ENCODE measurements at regions not wholly inside any gene's neighbourhood (a gene's known extent, or its start where the extent isn't known, plus 50 kb on each side); places are given as distances from the start of the nearest gene placed in this dataset.
"Not testable (repeated sequence)": the region's sequence is repeated elsewhere in the genome, so short reads cannot be mapped to it uniquely, and the experiment has no call there.

DNA sequence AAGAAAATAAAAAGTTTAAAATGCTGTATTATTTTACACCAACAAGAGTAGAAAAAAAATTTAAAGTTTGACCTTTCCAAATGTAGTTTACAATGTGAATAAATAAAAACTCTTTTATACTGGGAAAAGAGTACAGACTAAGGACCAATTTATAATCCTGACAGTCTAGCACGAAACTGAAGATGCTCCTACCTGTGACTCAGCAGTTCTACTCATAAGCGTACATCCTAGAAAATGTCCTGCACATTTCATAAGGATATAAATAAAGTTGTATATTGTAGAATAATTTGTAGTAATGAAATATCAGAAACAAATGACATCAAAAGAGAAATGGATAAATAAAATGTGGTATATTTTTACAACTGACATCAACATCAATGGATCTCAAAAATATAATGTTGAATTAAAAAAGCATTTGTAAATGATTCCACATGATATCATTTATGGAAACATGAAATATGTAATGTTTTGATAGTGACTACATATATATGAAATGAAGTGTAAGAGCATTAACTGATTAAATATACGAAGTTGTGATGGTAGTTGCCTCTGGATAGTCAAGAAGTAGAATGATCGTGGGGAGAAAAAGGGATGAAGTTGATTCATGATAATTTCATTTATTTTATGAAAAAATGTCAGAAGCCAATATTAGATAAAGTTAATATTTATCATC is 161.3 kb upstream of the CBLB start:
- DNase-seq, result no peak

DNA sequence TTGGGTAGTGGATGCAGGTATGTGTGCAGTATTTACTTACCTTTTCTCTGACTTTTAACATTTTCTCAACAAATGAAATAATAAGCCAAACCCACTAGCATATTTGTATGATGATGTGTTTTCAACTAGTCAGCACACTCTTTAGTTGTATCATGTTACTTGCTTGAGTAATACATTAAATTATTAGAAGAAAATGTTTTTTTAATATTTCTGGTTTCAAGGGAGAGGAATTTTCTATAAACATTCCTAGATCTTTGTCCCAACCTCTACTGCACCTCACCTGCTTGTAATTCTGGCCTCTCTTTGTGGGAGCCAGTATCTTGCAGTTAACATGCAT is 161.8 kb upstream of the CBLB start:
- DNase-seq, result no peak

DNA sequence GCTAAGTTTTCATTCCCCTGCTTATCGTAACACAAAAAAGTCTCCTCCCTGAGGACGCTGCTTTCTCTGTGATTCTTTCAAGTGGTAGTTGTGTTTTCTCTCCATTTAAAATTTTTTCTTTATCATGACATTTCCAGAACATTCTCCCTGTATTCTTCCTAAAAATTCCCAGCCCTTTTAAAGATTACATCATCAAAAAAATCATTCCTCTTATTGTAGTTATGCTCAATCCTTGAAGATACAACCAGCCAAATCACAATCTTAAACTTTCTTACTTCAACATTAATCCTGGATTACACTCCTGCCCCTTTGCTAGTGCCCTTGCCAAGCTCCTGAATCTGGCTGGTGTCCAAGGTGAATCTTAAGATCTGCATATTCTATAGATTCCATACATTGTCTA is 163.7 kb upstream of the CBLB start:
- no peak for DNase-seq

DNA sequence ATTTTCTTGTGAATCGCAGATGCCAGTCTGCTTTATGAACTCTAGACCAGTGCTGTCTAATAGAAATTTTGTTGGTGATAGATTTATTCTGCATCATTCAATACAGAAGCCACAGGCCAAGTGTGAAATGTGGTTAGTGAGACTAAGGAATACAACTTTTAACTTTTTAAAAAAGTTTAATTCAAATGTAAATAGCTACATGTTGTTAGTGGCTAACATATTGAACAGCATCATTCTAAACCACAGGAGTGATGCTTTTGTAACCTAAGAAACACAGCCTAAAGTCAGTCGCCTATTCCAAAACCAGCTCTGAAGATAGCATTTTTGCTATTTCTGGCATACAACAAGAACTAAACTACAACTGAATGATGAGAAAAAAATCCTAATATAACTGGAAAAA is 164.8 kb upstream of the CBLB start:
- no peak for DNase-seq

DNA sequence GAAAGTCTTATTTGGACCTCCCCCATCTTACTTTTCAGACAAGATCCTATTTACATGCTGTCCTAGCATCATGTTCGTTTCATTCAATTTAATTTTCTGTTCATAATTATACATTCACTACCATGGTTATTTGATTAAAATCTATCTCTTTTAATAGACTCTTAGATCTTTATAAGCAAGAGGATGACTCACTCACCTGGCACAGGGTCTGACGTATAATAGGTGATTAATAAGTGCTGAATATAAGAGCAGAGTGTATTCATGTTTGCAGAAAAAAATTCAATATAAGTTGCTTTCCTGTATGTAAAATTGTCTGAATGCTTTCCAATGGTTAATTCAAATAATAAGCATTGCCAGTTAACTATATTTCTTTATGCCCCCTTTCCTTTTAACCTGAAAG is 165.5 kb upstream of the CBLB start:
- no peak for DNase-seq

DNA sequence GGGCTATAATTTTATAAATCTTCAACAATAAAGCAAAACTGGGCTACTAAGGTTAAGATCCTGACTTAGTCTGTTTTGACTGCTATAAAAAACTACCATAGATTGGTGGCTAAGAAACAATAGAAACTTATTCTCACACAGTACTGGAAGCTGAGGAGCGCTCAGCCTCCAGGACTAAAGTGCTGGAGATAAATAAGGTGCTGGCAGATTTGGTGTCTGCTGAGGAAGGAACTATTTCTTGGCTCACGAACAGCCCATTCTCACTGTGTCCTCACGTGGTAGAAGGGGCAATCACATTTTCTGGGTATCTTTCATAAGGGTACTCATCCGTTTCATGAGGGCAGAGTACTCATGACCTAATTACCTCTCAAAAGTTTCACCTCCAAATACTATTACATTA is 166.8 kb upstream of the CBLB start:
- no peak for DNase-seq

DNA sequence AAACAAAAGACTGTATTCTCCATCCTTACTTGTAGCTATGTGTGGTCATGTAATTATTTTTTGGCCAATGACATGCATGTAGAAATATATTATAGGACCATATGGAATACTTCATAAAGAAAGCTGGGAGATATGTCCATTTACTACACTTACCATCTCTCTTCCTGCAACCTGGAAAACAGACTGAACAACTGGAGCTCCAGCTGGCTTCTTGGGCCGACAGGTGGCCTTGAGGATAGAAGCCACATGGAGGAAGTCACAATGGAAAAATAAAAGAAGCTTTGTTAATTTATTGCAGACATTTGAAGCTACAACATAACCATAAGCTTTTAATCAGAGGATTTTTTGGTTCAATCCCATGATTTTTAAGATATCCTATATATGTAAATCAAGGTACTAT is 167.9 kb upstream of the CBLB start:
- DNase-seq, result no peak

DNA sequence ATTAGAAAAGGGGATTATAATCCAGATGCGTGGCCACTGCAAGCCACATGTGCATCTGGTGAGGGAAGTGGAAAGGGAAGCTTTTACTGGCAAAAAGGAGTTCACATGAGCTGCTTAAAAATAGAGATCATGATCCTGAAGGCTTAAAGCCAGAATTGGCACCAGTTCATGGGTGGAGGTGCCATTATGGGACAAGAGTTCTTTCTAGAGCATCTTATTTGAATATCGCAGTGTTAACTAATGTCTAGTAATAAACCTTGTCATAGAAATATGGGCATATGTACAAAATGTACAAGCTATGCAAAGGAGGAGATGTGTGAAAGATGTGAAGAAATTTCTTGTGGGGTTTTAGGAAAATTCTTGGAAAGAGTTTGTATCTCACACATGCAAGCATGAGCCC is 178.4 kb upstream of the CBLB start:
- no peak for DNase-seq

DNA sequence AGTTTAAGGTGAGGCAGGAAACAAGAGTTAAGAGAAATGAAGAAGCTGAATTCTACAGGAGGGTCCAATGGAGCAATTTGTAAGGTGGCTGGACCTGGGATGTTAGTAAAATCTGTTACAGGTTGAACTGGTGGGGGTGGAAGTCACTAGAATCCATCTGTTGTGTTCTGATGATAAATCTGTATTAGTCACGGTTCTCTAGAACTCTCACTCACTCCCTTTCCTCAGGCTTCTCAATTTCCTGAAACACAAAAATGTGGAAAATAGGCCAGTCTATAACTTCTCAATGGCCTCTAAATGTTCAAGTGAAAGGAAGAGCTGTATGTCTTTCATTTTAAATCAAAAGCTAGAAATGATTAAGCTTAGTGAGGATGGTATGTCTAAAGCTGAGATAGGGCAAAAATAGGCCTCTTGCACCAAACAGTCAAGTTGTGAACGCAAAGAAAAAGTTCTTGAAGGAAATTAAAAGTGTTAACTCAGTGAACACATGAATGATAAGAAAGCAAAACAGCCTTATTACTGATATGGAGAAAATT is 180.2 kb upstream of the CBLB start:
- no peak for DNase-seq

DNA sequence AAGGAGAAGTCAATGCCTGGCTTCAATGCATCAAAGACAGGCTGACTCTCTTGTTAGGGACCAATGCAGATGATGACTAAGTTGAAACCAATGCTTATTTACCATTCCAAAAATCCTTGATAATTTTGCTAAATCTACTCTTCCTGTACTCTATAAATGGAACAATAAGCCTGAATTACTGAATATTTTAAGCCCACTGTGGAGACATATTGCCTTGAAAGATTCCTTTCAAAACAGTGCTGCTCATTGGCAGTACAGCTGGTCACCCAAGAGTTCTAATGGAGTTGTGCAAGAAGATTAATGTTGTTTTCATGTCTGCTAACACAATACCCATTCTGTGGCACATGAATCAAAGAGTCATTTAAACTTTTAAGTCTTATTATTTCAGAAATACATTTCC is 181.0 kb upstream of the CBLB start:
- DNase-seq, result no peak

DNA sequence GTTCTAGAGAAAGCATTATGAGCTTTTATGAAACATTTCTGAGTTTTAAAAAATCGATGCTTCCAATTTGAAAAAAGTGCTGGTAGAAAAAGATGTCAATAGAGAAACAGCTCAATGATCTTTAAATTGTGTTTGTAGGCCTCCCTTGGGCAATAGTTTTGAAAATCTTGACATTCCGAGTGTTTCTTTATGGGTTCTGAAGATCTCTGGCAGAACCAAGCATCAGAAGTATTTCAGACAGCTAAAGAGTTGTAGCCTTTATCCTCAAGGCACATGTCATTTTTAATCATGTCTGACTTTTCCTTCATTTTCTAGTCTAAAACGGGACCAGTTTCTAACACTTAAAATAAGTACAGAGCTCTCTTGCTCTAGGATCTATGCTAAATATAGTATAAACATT is 188.1 kb upstream of the CBLB start:
- no peak for DNase-seq

DNA sequence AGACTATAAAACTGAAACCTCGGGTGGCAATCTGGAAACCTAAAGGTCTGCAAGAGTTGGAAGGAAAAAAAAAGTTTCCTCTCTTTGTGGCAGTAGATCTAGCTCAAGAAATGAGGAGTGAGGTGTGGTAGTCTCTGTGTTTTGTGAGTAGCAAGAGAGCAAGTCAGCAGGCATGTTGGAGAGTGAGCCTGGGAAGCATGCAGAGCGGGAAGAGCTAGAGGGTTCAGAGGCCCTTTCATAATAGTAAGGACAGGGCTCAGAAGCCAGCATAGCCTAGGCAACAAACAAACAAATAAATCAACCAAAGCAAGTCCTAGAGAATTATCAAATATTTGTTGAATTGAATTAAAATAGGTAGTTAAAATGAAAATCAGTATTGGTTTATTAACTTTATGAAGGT is 189.7 kb upstream of the CBLB start:
- DNase-seq, result no peak

DNA sequence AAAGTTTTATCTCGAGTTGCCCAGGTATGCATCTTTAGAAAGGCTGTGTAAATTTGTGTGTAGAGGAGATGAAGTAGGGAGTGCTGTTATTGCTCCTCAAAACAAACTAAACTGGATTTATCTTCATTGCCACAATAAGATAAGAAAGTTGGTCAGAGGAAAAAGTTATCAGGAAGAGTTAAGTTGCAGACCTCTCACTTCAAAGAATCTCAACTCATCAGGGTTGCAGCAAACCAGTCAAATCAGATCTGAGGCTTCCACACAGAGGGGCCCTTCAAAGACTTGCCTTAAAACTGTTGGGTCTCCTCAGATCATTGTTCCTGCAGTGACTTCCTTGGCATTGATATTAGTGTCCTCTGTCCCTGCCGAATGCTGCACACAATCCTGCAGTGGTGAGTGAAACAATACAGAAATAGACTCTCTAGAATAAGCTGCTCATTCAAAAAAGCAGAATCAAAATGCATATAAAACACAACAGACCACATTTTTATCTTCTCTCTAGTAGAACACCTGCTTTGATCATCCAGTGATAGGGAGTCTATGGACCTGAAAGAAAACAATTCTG is 191.2 kb upstream of the CBLB start:
- no peak for DNase-seq

DNA sequence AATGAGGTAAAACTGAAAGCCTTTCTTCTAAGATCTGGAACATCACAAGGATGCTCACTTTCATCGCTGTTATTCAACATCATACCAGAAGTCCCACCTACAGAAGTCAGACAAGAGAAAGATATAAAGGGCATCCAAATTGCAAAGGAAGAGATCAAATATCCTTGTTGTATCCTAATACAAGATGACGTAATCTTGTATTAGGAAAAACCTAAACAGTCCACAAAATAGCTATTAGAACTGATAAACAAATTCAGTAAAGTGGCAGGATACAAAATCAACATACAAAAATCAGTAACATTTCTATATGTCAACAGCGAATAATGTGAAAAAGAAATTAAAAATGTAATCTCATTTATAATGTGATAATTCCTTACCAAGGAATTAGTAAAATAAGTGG is 195.1 kb upstream of the CBLB start:
- DNase-seq, result no peak

DNA sequence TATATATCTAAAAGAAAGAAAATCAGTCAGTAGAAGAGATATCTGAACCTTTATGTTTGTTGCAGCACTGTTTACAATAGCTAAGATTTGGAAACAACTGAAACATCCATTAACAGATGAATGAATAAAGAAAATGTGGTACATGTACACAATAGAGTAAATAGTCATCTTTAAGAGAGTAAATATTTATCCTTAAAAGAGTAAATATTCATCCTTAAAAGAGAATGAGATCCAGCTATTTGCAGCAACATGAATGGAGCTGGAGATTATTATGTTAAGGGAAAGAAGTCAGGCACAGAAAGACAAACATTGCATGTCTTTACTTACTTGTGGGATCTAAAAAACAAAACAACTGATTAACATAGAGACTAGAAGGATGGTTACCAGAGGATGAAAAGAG is 197.0 kb upstream of the CBLB start:
- DNase-seq, result no peak

DNA sequence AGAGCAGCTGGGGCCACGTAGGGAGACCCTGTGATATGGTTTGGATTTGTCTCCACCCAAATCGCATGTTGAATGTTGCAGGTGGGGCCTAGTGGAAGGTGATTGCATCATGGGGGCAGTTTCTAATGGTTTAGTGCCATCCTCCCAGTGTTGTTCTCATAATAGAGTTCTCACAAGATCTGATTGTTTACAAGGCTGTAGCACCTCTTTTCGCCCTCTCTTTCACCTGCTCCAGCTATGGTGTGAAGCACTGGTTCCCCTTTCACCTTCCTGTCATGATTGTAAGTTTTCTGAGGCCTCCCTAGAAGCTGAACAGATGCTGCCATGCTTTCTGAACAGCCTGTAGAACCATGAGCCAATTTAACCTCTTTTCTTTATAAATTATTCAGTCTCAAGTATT is 198.9 kb upstream of the CBLB start:
- no peak for DNase-seq

DNA sequence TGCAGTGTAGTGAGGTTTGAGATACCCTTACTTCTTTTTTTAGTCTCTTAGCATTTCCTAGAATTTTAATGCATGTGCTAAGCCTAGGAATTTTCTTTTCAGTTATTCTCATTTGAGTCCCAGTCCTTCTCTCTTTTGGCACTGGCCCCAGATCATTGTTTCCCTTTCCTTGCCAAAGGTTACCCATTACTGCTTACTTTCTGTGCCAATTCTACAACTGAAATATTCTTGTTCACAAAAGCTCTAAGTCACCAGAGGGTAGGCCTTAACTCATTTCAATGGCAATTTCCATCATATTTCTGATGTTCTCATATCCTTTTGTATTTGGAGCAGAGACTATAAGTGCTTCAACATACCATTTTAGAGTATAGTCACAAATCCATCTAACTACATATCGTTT is 199.6 kb upstream of the CBLB start:
- DNase-seq, result no peak

DNA sequence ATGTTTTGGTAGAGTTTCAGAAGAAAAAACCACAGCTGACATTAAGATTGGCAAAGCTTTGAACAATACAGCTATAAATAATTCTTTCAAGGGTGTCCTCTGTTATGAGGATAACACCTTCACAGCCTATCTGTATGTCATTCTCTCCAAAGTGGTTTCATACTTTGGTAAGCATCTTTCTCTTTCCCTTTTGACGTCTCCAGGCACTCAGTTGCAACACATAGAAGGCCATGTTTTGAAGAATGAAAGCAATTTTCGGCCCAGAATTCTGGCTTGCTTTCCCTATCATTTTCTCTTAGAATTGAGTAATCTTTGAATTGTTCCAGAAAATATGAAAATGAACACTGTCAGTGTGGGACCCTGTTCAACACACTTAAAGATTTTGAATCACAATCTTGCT is 200.0 kb upstream of the CBLB start:
- DNase-seq, result no peak

DNA sequence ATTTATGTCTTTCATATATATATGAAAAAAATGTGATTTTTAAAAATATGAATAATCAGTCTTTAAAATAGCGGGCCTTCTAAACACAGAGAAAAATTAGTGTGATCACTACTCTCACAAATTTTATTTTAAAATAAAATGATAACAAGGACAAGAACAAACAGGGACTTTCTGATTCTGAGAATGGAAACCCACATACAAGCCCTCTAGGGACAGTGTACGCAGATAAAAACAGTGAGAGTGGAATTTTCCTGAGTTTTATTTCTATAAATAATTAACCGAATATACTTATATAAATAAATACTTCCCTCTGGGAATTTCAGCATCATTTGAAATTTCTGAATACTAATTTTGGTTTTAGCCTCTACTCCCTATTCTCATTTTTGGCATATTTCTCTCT is 201.4 kb upstream of the CBLB start:
- no peak for DNase-seq

DNA sequence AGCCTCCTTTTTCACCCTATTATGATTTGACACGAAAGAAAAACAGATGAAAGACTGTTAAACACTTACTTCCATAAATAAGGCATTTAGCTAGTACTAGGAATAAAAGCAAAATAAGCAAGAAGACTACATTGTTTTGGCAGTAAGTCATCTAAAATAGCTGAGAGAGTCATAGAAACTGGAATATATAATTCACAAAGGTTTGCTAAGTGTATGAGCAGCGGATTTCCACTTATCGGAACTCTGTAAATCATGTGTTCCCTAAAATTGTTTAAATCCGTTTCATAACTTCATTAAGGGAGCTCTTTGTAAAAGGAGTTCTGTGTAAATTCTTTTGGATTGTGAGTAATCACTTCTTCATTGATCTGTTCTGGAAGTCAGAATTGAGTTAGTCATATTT is 202.5 kb upstream of the CBLB start:
- no peak for DNase-seq

DNA sequence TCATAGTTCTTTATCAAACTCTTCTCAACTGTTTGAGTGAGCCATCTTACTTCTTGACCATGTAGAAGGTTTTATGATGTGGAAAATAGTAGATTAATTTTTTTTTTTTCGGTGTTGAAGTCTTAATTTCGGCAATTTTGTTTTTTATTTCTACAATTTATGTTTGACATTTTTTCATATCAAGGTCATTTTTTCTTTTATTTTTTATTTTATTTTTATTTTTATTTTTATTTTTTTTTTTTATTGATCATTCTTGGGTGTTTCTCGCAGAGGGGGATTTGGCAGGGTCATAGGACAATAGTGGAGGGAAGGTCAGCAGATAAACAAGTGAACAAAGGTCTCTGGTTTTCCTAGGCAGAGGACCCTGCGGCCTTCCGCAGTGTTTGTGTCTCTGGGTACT is 203.8 kb upstream of the CBLB start:
- DNase-seq, result not testable (repeated sequence)

DNA sequence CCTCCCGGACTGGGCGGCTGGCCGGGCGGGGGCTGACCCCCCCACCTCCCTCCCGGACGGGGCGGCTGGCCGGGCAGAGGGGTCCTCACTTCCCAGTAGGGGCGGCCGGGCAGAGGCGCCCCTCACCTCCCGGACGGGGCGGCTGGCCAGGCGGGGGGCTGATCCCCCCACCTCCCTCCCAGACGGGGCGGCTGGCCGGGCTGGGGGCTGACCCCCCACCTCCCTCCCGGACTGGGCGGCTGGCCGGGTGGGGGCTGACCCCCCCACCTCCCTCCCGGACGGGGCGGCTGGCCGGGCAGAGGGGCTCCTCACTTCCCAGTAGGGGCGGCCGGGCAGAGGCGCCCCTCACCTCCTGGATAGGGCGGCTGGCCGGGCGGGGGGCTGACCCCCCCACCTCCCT is 205.0 kb upstream of the CBLB start:
- not testable (repeated sequence) for DNase-seq

DNA sequence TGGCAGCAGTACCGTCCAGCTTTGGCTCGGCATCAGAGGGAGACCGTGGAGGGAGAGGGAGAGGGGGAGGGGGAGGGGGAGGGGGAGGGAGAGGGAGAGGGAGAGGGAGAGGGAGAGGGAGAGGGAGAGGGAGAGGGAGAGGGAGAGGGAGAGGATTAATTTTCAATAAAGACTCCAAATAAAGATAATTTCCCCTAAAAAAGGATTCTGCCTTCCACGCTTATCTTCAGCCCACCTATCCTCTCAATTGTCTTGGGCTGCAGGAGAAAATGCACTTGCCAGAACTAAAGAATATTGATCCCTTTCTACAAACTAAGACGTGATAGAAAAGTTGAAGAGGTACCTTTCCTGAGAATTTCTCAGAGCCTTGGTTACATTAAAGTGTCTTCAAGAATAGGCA is 206.9 kb upstream of the CBLB start:
- not testable (repeated sequence) for DNase-seq

DNA sequence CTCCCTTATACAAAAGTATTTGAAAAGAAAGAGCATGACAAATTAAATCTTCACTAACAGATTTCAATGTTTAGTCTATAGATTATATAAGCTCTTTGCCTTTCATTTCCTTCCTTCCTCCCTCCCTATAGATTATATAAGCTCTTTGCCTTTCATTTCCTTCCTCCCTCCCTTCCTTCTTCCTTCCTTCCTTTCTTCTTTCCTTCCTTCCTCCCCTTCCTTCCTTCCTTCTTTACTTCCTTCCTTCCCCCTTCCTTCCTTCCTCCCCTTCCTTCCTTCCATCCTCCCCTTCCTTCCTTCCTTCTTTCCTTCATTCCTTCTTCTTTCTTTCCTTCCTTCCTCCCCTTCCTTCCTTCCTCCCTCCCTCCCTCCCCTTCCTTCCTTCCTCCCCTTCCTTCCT is 209.8 kb upstream of the CBLB start:
- no peak for DNase-seq

DNA sequence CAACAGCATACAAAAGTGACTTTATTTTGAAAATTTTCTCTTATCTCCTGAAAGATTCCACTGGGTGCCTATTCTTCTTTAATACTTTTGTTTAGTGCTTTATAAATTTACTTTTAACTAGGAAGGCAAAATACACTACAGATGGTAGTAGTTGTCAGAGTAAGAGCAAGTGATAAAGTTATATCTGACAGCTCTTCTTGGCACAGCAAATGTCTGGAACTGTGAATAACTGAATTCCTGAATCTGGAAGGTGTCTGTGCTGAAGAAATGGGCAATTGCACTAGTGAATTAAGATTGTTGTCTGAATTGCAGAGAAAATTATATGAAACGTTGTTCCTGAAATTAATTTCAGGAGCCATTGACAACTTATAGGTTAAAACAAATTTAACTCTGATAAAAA is 213.8 kb upstream of the CBLB start:
- DNase-seq, result no peak
